Esophagus squamous epithelium (tissue), 4 donors: ENCODE measurements at regions not wholly inside any gene's neighbourhood (a gene's known extent, or its start where the extent isn't known, plus 50 kb on each side); places are given as distances from the start of the nearest gene placed in this dataset.

Experiments used
- POLR2A ChIP-seq, 4 donors: fragments of 450-650 bp; IDR thresholded peaks; one replicate each; pipeline ENCODE4 v1.6.1; 2017; ENCODE audit warnings: antibody characterized with exemption in 4 of 4, mild to moderate bottlenecking in 4 of 4, moderate library complexity in 3 of 4
- TF ChIP-seq, protein P1 (sequence below), 6 experiments: fragments of 450-650 bp in 4 of 6; fragments of 200-600 bp in 2 of 6; sonication (generic) in 2 of 6; IDR thresholded peaks; one replicate each; pipeline ENCODE4 v1.5.1; 2016 to 2019; ENCODE audit warnings: antibody characterized with exemption in 6 of 6, mild to moderate bottlenecking in 4 of 6, moderate library complexity in 4 of 6

DNA sequence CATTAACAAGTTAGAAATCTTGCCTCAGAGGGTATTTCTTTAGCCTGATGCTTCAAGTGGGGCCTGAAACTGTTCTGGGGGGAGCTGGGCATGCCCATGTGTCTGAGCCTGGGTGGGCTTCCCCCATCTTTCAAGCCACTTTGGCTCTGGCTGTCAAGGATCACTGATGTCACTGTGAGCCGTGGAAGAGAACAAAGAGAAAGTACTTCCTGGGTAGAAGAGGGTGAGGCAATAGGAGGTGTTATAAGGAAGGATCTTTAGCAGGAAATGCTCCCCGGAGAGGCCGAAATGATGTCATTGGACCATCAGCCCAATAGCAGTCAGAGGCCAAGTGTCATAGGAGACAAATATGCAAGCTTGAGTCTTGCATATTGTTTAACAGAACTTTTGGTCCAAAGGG lies 228.4 kb upstream of the MEX3C start:
- TF ChIP-seq POLR2A (IDR thresholded peaks at IDR 0.05) = no peak
- TF ChIP-seq, protein P1, sequence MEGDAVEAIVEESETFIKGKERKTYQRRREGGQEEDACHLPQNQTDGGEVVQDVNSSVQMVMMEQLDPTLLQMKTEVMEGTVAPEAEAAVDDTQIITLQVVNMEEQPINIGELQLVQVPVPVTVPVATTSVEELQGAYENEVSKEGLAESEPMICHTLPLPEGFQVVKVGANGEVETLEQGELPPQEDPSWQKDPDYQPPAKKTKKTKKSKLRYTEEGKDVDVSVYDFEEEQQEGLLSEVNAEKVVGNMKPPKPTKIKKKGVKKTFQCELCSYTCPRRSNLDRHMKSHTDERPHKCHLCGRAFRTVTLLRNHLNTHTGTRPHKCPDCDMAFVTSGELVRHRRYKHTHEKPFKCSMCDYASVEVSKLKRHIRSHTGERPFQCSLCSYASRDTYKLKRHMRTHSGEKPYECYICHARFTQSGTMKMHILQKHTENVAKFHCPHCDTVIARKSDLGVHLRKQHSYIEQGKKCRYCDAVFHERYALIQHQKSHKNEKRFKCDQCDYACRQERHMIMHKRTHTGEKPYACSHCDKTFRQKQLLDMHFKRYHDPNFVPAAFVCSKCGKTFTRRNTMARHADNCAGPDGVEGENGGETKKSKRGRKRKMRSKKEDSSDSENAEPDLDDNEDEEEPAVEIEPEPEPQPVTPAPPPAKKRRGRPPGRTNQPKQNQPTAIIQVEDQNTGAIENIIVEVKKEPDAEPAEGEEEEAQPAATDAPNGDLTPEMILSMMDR (IDR thresholded peaks at IDR 0.05) = no peak
